H1 (cell line): ENCODE measurements at regions not wholly inside any gene's neighbourhood (a gene's known extent, or its start where the extent isn't known, plus 50 kb on each side); places are given as distances from the start of the nearest gene placed in this dataset.

Source experiments
- CTCF ChIA-PET: fragments of 300-600 bp; sonication (Branson Sonifier 250); formaldehyde crosslinking; loops from one replicate; lab custom pipeline; 2021; ENCODE audit not compliant: partially characterized antibody; lab: Charles Lee
- POLR2A ChIA-PET: fragments of 300-600 bp; sonication (Branson Sonifier 250); formaldehyde crosslinking; loops from one replicate; lab custom pipeline; 2021; ENCODE audit warnings: inconsistent platforms; ENCODE audit not compliant: partially characterized antibody; lab: Charles Lee
- DNase-seq, 2 experiments: peaks; one replicate each; pipeline versions ENCODE4 v3.0.0 to v3.0.0-alpha.2; 2010 to 2022; ENCODE audit warnings: low spot score in 2 of 2, low read depth in 1 of 2, mixed read lengths in 1 of 2
- FAIRE-seq: peaks from 2 replicates; lab custom pipeline; 2011; peaks lifted over from hg19 to GRCh38; lab: Jason Lieb, UNC
- H2AFZ ChIP-seq: 2 replicates; pipeline ENCODE4 v1.8.1; 2012; ENCODE audit warnings: low read length, inconsistent platforms
- H2AK5ac ChIP-seq: 2 replicates; pipeline ENCODE4 v1.6.1; 2013; ENCODE audit warnings: low read depth, low read length
- H2BK120ac ChIP-seq: replicated peaks from 2 replicates; pipeline ENCODE3; 2013; ENCODE audit warnings: low read depth, low read length, inconsistent platforms
- H2BK12ac ChIP-seq: 2 replicates; pipeline ENCODE4 v1.6.1; 2013; ENCODE audit warnings: low read depth, low read length
- H2BK15ac ChIP-seq: 2 replicates; pipeline ENCODE4 v1.6.1; 2013; ENCODE audit warnings: low read length
- H2BK20ac ChIP-seq: 2 replicates; pipeline ENCODE4 v1.6.1; 2013; ENCODE audit warnings: low read length
- H2BK5ac ChIP-seq: 2 replicates; pipeline ENCODE4 v1.6.1; 2013; ENCODE audit warnings: low read depth, low read length
- H3K14ac ChIP-seq: 2 replicates; pipeline ENCODE4 v1.6.1; 2013; ENCODE audit warnings: inconsistent platforms; ENCODE audit not compliant: insufficient read length
- H3K18ac ChIP-seq: 2 replicates; pipeline ENCODE4 v1.6.1; 2013; ENCODE audit warnings: low read length; ENCODE audit errors: extremely low read depth
- H3K23ac ChIP-seq: 2 replicates; pipeline ENCODE4 v1.6.1; 2013; ENCODE audit warnings: inconsistent platforms; ENCODE audit not compliant: insufficient read length
- H3K23me2 ChIP-seq: 2 replicates; pipeline ENCODE4 v1.6.1; 2013; ENCODE audit warnings: low read depth, low read length
- H3K27ac ChIP-seq: 2 replicates; pipeline ENCODE4 v1.6.1; 2011; ENCODE audit warnings: low read depth, low read length, inconsistent platforms
- H3K27me3 ChIP-seq, 4 experiments: replicated peaks in 1 of 4; 1 replicate in 1 of 4; 2 replicates in 3 of 4; pipeline versions ENCODE4 v1.6.1 to v1.8.1; 2011 to 2013; ENCODE audit warnings: low read length in 3 of 4, mild to moderate bottlenecking in 3 of 4, inconsistent platforms in 2 of 4, mixed read lengths in 2 of 4, moderate library complexity in 1 of 4; ENCODE audit not compliant: control insufficient read depth in 3 of 4, insufficient read depth in 3 of 4; ENCODE audit errors: extremely low read depth in 1 of 4
- H3K36me3 ChIP-seq, 4 experiments: 2 replicates each; pipeline versions ENCODE4 v1.6.1 to v1.8.1; 2011 to 2013; ENCODE audit warnings: mild to moderate bottlenecking in 4 of 4, low read length in 3 of 4, moderate library complexity in 2 of 4, control low read depth in 1 of 4, inconsistent platforms in 1 of 4; ENCODE audit not compliant: insufficient read depth in 4 of 4, control insufficient read depth in 2 of 4
- H3K4ac ChIP-seq: replicated peaks from 2 replicates; pipeline ENCODE3; 2013; ENCODE audit warnings: low read length, low read depth, mixed read lengths, inconsistent platforms; ENCODE audit not compliant: insufficient read length
- H3K4me1 ChIP-seq, 4 experiments: replicated peaks in 1 of 4; 1 replicate in 1 of 4; 2 replicates in 3 of 4; pipeline versions ENCODE4 v1.6.1 to v1.8.1; 2011 to 2013; ENCODE audit warnings: low read length in 3 of 4, inconsistent platforms in 2 of 4, mixed read lengths in 1 of 4; ENCODE audit not compliant: insufficient read depth in 4 of 4, control insufficient read depth in 3 of 4
- H3K4me2 ChIP-seq, 2 experiments: 2 replicates each; pipeline versions ENCODE4 v1.6.1 to v1.8.1; 2011 to 2013; ENCODE audit warnings: low read depth in 2 of 2, low read length in 2 of 2, control low read depth in 1 of 2, inconsistent platforms in 1 of 2, mild to moderate bottlenecking in 1 of 2; ENCODE audit not compliant: insufficient read depth in 1 of 2
- H3K4me3 ChIP-seq, 4 experiments: fragments of 200-600, 300-600 bp in 1 of 4; sonication (generic), shearing (Covaris generic), sonication (Bioruptor Twin) in 1 of 4; 2 replicates each; pipeline versions ENCODE4 v1.5.1 to v1.8.1; 2011 to 2016; ENCODE audit warnings: low read length in 4 of 4, low read depth in 3 of 4, control low read depth in 2 of 4, inconsistent platforms in 2 of 4, mild to moderate bottlenecking in 2 of 4, mixed read lengths in 1 of 4, moderate library complexity in 1 of 4; ENCODE audit not compliant: insufficient read depth in 2 of 4; ENCODE audit errors: extremely low read depth in 1 of 4
- H3K56ac ChIP-seq: replicated peaks from 2 replicates; pipeline ENCODE3; 2013; ENCODE audit warnings: low read depth, mild to moderate bottlenecking, mixed read lengths, low read length, inconsistent platforms; ENCODE audit not compliant: insufficient read length
- H3K79me1 ChIP-seq: 2 replicates; pipeline ENCODE4 v1.6.1; 2013; ENCODE audit warnings: low read depth, low read length, control low read depth
- H3K79me2 ChIP-seq, 2 experiments: 2 replicates each; pipeline versions ENCODE4 v1.6.1 to v1.8.1; 2012 to 2013; ENCODE audit warnings: low read length in 2 of 2, mild to moderate bottlenecking in 2 of 2, inconsistent platforms in 1 of 2; ENCODE audit not compliant: insufficient read depth in 2 of 2, control insufficient read depth in 1 of 2
- H3K9ac ChIP-seq, 4 experiments: replicated peaks in 1 of 4; 1 replicate in 1 of 4; 2 replicates in 3 of 4; pipeline versions ENCODE4 v1.6.1 to v1.8.1; 2011 to 2013; ENCODE audit warnings: low read depth in 3 of 4, low read length in 3 of 4, control low read depth in 2 of 4, mild to moderate bottlenecking in 2 of 4, moderate library complexity in 2 of 4, inconsistent platforms in 1 of 4; ENCODE audit errors: extremely low read depth in 1 of 4
- H3K9me3 ChIP-seq, 2 experiments: 2 replicates each; pipeline versions ENCODE4 v1.6.1 to v1.8.1; 2012 to 2013; ENCODE audit warnings: mild to moderate bottlenecking in 2 of 2, moderate library complexity in 2 of 2, control low read depth in 1 of 2, inconsistent platforms in 1 of 2, low read depth in 1 of 2, low read length in 1 of 2, mixed read lengths in 1 of 2; ENCODE audit not compliant: insufficient read depth in 2 of 2
- H4K20me1 ChIP-seq, 2 experiments: replicated peaks in 1 of 2; 2 replicates each; pipeline versions ENCODE3 to v1.8.1; 2011 to 2013; ENCODE audit warnings: inconsistent platforms in 2 of 2, low read length in 2 of 2, mild to moderate bottlenecking in 1 of 2; ENCODE audit not compliant: insufficient read depth in 2 of 2, control insufficient read depth in 1 of 2
- H4K5ac ChIP-seq: 2 replicates; pipeline ENCODE4 v1.6.1; 2013; ENCODE audit warnings: low read length, low read depth, mixed read lengths, inconsistent platforms; ENCODE audit not compliant: insufficient read length
- H4K8ac ChIP-seq: 2 replicates; pipeline ENCODE4 v1.8.0; 2013; ENCODE audit warnings: mild to moderate bottlenecking, moderate library complexity, low read length, inconsistent platforms; ENCODE audit not compliant: insufficient read depth; ENCODE audit errors: extremely low read depth
- H4K91ac ChIP-seq: replicated peaks from 2 replicates; pipeline ENCODE3; 2013; ENCODE audit warnings: low read length, mixed read lengths, inconsistent platforms; ENCODE audit not compliant: insufficient read length
- ASH2L ChIP-seq: fragments of 200-600, 300-600 bp; sonication (generic); IDR thresholded peaks from one replicate; pipeline ENCODE4 v1.7.1; 2017; ENCODE audit warnings: low read length
- CBX8 ChIP-seq: fragments of 300-800, 300-1000 bp; sonication (generic); IDR thresholded peaks from 2 replicates; pipeline ENCODE4 v1.7.1; 2016; ENCODE audit warnings: low read depth, low read length, borderline replicate concordance
- KDM4A ChIP-seq: IDR thresholded peaks from one replicate; pipeline ENCODE4 v1.7.1; 2012; ENCODE audit warnings: low read depth, mild to moderate bottlenecking, moderate library complexity, low read length, inconsistent platforms; ENCODE audit not compliant: severe bottlenecking
- POLR2AphosphoS5 ChIP-seq: IDR thresholded peaks from 2 replicates; pipeline ENCODE4 v1.6.1; 2011; ENCODE audit warnings: low read depth, low read length
- SAP30 ChIP-seq: fragments of 300-600 bp; sonication (generic); IDR thresholded peaks from 2 replicates; pipeline ENCODE4 v1.7.1; 2012; ENCODE audit warnings: low read length, moderate library complexity, mild to moderate bottlenecking, inconsistent platforms; ENCODE audit not compliant: insufficient read depth, insufficient replicate concordance
- SIN3A ChIP-seq, 2 experiments: IDR thresholded peaks in 1 of 2; conservative IDR thresholded peaks in 1 of 2; 2 replicates each; pipeline ENCODE4 v1.6.1; 2011 to 2012; ENCODE audit warnings: low read length in 2 of 2, improper control_type of control experiment in 1 of 2, low read depth in 1 of 2, mild to moderate bottlenecking in 1 of 2
- SRF ChIP-seq: IDR thresholded peaks from 2 replicates; pipeline ENCODE4 v1.6.1; 2011; ENCODE audit warnings: mild to moderate bottlenecking, low read depth, low read length, moderate library complexity
- ZNF274 ChIP-seq: IDR thresholded peaks from 2 replicates; pipeline ENCODE4 v1.7.0; 2012; ENCODE audit warnings: low read length, borderline replicate concordance; ENCODE audit errors: extremely low read depth
- WGBS, 2 experiments: shearing (Covaris generic) in 1 of 2; methylation state at CpG; one replicate each; pipeline versions ENCODE4 v1.1.6 to v1.1.7; 2013 to 2015; ENCODE audit warnings: low lambda C conversion rate in 2 of 2, mixed read lengths in 2 of 2, inconsistent platforms in 1 of 2, low coverage in 1 of 2, missing lambda C conversion rate in 1 of 2; ENCODE audit not compliant: insufficient replicate concordance in 2 of 2, insufficient coverage in 1 of 2, insufficient read length in 1 of 2; ENCODE audit errors: extremely low coverage in 1 of 2, missing lambda C conversion rate in 1 of 2; 5-methylcytosine and 5-hydroxymethylcytosine counted together
- TF ChIP-seq, protein P1 (sequence below): IDR thresholded peaks from 2 replicates; pipeline ENCODE4 v1.6.1; 2012; ENCODE audit warnings: low read length, inconsistent platforms
- TF ChIP-seq, protein P2 (sequence below): IDR thresholded peaks from 2 replicates; pipeline ENCODE4 v1.6.1; 2011; ENCODE audit warnings: low read length, improper control_type of control experiment

DNA sequence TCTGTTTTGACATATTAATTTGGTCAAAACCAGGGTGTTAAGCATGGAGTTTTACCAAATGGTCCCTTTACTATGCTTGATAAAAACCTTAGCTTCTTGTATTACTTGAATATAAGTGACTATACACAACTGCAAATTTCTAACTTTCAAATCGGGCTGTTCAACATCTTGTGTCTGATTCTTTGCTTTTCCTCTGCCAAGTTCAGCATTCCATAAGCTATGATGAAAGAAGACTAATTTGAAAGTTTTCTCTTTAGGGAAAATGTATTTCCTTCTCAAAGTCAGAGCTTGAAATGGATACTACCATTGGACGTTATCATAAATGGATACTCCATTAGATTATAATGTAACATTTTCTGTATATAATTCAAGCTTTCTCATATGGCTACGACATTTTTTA lies 792.9 kb downstream of the EFNA5 start:
- H3K9me3 ChIP-seq: peaks cover 13 to 22% of the 10 kb centered on the region in 2 experiments
- no peak overlapping the region for H3K27ac ChIP-seq
- 86% methylated on average over 3 of the region's 3 CpGs; no CpG with 5 or more reads in 1 of the 2 experiments for WGBS, 2 experiments
- no peak overlapping the region for H3K18ac ChIP-seq
- no peaks in the 10 kb centered on the region for H3K23me2 ChIP-seq
- no peak overlapping the region for H2AK5ac ChIP-seq
- no peak overlapping the region for H4K5ac ChIP-seq
- H4K8ac ChIP-seq: no peak overlapping the region
- H4K91ac ChIP-seq: no peak overlapping the region
- H2BK20ac ChIP-seq: no peak overlapping the region
- H2AFZ ChIP-seq: no peak overlapping the region
- POLR2A ChIA-PET: no interaction called here
- 0 out of 8 replicates have a peak, but pooled peaks cover 0 to 6% (median 0%) of the 10 kb centered on the region in 4 experiments for H3K36me3 ChIP-seq
- H3K9ac ChIP-seq: no peak overlapping the region
- no peak for FAIRE-seq
- no peak overlapping the region for H2BK120ac ChIP-seq
- no peak overlapping the region for H3K4me2 ChIP-seq
- H3K27me3 ChIP-seq: no peaks in the 10 kb centered on the region
- H3K4me1 ChIP-seq: peaks cover 0 to 3% (median 1%) of the 10 kb centered on the region in 4 experiments; a peak in 2 of 7 replicates
- H3K14ac ChIP-seq: no peak overlapping the region
- H3K79me2 ChIP-seq: no peaks in the 10 kb centered on the region
- no peak overlapping the region for H2BK12ac ChIP-seq
- H3K23ac ChIP-seq: no peak overlapping the region
- CTCF ChIA-PET: no interaction called here
- no peak overlapping the region for H3K4me3 ChIP-seq
- no peak overlapping the region for H2BK5ac ChIP-seq
- H2BK15ac ChIP-seq: no peak overlapping the region
- no peak overlapping the region for H3K56ac ChIP-seq
- no peak for DNase-seq
- H4K20me1 ChIP-seq: no peaks in the 10 kb centered on the region
- no peaks in the 10 kb centered on the region for H3K79me1 ChIP-seq
- H3K4ac ChIP-seq: no peak overlapping the region
- TF ChIP-seq SAP30 (no peak), SIN3A (conservative IDR thresholded peaks at IDR 0.05 in 1 of 2, IDR thresholded peaks at IDR 0.05 in 1 of 2; ENCODE audit: low read depth in 1 of 2, low read length in 2 of 2) (no peak), POLR2AphosphoS5 (no peak), KDM4A (no peak), ASH2L (no peak), ZNF274 (no peak), SRF (no peak), CBX8 (no peak)
- TF ChIP-seq, protein P1, sequence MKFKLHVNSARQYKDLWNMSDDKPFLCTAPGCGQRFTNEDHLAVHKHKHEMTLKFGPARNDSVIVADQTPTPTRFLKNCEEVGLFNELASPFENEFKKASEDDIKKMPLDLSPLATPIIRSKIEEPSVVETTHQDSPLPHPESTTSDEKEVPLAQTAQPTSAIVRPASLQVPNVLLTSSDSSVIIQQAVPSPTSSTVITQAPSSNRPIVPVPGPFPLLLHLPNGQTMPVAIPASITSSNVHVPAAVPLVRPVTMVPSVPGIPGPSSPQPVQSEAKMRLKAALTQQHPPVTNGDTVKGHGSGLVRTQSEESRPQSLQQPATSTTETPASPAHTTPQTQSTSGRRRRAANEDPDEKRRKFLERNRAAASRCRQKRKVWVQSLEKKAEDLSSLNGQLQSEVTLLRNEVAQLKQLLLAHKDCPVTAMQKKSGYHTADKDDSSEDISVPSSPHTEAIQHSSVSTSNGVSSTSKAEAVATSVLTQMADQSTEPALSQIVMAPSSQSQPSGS: no peak
- TF ChIP-seq, protein P2, sequence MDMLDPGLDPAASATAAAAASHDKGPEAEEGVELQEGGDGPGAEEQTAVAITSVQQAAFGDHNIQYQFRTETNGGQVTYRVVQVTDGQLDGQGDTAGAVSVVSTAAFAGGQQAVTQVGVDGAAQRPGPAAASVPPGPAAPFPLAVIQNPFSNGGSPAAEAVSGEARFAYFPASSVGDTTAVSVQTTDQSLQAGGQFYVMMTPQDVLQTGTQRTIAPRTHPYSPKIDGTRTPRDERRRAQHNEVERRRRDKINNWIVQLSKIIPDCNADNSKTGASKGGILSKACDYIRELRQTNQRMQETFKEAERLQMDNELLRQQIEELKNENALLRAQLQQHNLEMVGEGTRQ: no peak
